ENCODE measurements at regions not wholly inside any gene's neighbourhood (a gene's known extent, or its start where the extent isn't known, plus 50 kb on each side); places are given as distances from the start of the nearest gene placed in this dataset.

DNA sequence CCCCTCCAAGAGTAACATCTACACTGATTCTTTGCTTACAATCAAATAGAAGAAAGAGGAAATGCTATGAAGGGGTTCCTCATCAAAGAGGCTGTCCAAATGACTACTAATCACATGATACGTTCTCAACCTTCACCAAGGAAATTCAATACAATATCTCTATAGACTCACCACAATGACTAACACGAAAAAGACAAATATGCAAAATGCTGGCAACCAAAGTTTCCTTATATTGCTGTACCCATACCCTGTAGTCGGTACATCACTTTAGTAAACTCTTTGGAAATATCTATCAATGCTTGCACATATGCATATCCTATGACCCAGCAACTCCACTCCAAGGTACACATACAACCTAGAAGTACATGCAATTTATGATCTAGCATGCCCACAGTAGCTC lies 1296.6 kb downstream of the AACS start:
- TF ChIP-seq, protein P1, sequence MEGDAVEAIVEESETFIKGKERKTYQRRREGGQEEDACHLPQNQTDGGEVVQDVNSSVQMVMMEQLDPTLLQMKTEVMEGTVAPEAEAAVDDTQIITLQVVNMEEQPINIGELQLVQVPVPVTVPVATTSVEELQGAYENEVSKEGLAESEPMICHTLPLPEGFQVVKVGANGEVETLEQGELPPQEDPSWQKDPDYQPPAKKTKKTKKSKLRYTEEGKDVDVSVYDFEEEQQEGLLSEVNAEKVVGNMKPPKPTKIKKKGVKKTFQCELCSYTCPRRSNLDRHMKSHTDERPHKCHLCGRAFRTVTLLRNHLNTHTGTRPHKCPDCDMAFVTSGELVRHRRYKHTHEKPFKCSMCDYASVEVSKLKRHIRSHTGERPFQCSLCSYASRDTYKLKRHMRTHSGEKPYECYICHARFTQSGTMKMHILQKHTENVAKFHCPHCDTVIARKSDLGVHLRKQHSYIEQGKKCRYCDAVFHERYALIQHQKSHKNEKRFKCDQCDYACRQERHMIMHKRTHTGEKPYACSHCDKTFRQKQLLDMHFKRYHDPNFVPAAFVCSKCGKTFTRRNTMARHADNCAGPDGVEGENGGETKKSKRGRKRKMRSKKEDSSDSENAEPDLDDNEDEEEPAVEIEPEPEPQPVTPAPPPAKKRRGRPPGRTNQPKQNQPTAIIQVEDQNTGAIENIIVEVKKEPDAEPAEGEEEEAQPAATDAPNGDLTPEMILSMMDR (conservative IDR thresholded peaks at IDR 0.05; ENCODE audit: low read length), result no peak
- TF ChIP-seq EZH2phosphoT487 (IDR thresholded peaks at IDR 0.05; ENCODE audit: borderline replicate concordance, low read depth, low read length), result no peak
